ENCODE measurements at regions not wholly inside any gene's neighbourhood (a gene's known extent, or its start where the extent isn't known, plus 50 kb on each side); places are given as distances from the start of the nearest gene placed in this dataset.

DNA sequence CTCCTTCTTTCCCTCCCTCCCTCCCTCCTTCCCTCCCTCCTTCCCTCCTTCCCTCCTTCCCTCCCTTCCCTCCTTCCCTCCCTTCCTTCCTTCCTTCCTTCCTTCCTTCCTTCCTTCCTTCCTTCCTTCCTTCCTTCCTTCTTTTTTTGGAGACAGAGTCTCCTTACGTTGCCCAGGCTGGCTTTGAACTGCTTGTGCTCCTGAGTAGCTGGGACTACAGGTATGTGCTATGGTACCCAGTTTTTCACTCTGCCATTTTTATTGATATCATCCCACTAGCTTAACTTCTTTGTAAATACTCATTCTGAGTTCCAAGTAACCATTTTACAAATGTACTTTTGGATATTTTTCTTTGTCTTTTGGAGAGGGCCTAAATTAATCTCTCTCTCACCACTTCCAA is 336.8 kb upstream of the DDI1 start:
- Mint-ChIP-seq H3K4me3 (ENCODE audit: unreplicated experiment) (no peak overlapping the region), H3K36me3 (ENCODE audit: low read depth, unreplicated experiment) (no peaks in the 10 kb centered on the region), H3K9me3 (ENCODE audit: unreplicated experiment) (peaks cover 5% of the 10 kb centered on the region), H3K27ac (ENCODE audit: unreplicated experiment) (no peak overlapping the region), H3K4me1 (ENCODE audit: low read depth, unreplicated experiment) (peaks cover 16% of the 10 kb centered on the region), H3K27me3 (ENCODE audit: low read depth, unreplicated experiment) (no peaks in the 10 kb centered on the region)
- Histone ChIP-seq H2AFZ (ENCODE audit: low read depth, low read length) (no peak overlapping the region), H3K79me2 (ENCODE audit: insufficient read depth, low read length) (no peaks in the 10 kb centered on the region), H3K9me3 (ENCODE audit: insufficient read depth, low read depth, low read length) (no peaks in the 10 kb centered on the region), H3K27me3 (ENCODE audit: insufficient read depth, low read length) (no peaks in the 10 kb centered on the region), H4K20me1 (ENCODE audit: insufficient read depth, low read length) (no peaks in the 10 kb centered on the region), H3K4me2 (ENCODE audit: low read length) (no peak overlapping the region), H3K9ac (ENCODE audit: low read length) (no peak overlapping the region), H3K4me1 (ENCODE audit: insufficient read depth, low read length) (peaks cover 4% of the 10 kb centered on the region), H3K27ac (ENCODE audit: low read depth, low read length) (no peak overlapping the region), H3K4me3 (ENCODE audit: insufficient read depth, low read depth, low read length) (no peak overlapping the region), H3K36me3 (ENCODE audit: insufficient read depth, low read length) (no peaks in the 10 kb centered on the region)
- FAIRE-seq, result no peak
- DNase-seq (ENCODE audit: low read depth), result no peak
- TF ChIP-seq EZH2 (IDR thresholded peaks at IDR 0.05; ENCODE audit: insufficient read depth, low read length), result no peak
- TF ChIP-seq, protein P1, sequence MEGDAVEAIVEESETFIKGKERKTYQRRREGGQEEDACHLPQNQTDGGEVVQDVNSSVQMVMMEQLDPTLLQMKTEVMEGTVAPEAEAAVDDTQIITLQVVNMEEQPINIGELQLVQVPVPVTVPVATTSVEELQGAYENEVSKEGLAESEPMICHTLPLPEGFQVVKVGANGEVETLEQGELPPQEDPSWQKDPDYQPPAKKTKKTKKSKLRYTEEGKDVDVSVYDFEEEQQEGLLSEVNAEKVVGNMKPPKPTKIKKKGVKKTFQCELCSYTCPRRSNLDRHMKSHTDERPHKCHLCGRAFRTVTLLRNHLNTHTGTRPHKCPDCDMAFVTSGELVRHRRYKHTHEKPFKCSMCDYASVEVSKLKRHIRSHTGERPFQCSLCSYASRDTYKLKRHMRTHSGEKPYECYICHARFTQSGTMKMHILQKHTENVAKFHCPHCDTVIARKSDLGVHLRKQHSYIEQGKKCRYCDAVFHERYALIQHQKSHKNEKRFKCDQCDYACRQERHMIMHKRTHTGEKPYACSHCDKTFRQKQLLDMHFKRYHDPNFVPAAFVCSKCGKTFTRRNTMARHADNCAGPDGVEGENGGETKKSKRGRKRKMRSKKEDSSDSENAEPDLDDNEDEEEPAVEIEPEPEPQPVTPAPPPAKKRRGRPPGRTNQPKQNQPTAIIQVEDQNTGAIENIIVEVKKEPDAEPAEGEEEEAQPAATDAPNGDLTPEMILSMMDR (IDR thresholded peaks at IDR 0.05; ENCODE audit: insufficient read depth, low read depth, low read length), result no peak

GRCh38 chr11:103700622-103701021 is 335.8 kb upstream of the DDI1 start:
- Mint-ChIP-seq H3K36me3 (ENCODE audit: low read depth, unreplicated experiment) (no peaks in the 10 kb centered on the region), H3K4me3 (ENCODE audit: unreplicated experiment) (no peak overlapping the region), H3K27ac (ENCODE audit: unreplicated experiment) (peak overlapping the region; percentile 7), H3K4me1 (ENCODE audit: low read depth, unreplicated experiment) (peaks cover 16% of the 10 kb centered on the region), H3K27me3 (ENCODE audit: low read depth, unreplicated experiment) (no peaks in the 10 kb centered on the region), H3K9me3 (ENCODE audit: unreplicated experiment) (peaks cover 5% of the 10 kb centered on the region)
- Histone ChIP-seq H3K4me1 (ENCODE audit: insufficient read depth, low read length) (peaks cover 4% of the 10 kb centered on the region), H3K27me3 (ENCODE audit: insufficient read depth, low read length) (no peaks in the 10 kb centered on the region), H3K9me3 (ENCODE audit: insufficient read depth, low read depth, low read length) (no peaks in the 10 kb centered on the region), H3K27ac (ENCODE audit: low read depth, low read length) (no peak overlapping the region), H3K4me2 (ENCODE audit: low read length) (no peak overlapping the region), H3K79me2 (ENCODE audit: insufficient read depth, low read length) (no peaks in the 10 kb centered on the region), H3K4me3 (ENCODE audit: insufficient read depth, low read depth, low read length) (no peak overlapping the region), H4K20me1 (ENCODE audit: insufficient read depth, low read length) (no peaks in the 10 kb centered on the region), H3K9ac (ENCODE audit: low read length) (no peak overlapping the region), H3K36me3 (ENCODE audit: insufficient read depth, low read length) (no peaks in the 10 kb centered on the region), H2AFZ (ENCODE audit: low read depth, low read length) (no peak overlapping the region)
- DNase-seq (ENCODE audit: low read depth), result peak; percentile 77
- TF ChIP-seq EZH2 (IDR thresholded peaks at IDR 0.05; ENCODE audit: insufficient read depth, low read length), result no peak
- TF ChIP-seq, protein P1 (IDR thresholded peaks at IDR 0.05; ENCODE audit: insufficient read depth, low read depth, low read length), result no peak
- FAIRE-seq, result peak; percentile 63

DNA sequence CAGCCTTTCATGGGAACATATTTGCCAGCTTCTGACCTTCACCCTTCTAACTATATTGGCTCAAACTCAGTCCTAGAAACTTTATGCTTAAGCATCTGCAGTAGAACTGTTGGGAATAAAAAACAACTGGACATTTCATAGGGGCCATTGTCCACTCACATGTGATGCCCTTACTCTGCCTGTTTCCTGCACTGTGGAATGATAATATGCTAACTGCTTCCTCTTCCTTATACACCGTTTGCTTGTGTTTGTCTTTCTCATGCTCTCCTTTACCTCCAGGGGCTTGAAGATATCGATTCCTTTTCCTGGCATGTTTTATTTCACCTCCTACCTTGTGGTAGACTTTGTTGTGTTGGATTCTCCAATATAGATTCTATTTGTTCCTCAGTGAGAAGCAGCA is 333.0 kb upstream of the DDI1 start:
- no peak overlapping the region for H3K4me3 ChIP-seq (ENCODE audit: insufficient read depth, low read depth, low read length)
- Mint-ChIP-seq H3K27me3 (ENCODE audit: low read depth, unreplicated experiment) (no peaks in the 10 kb centered on the region), H3K9me3 (ENCODE audit: unreplicated experiment) (no peaks in the 10 kb centered on the region), H3K4me1 (ENCODE audit: low read depth, unreplicated experiment) (peaks cover 16% of the 10 kb centered on the region), H3K4me3 (ENCODE audit: unreplicated experiment) (no peak overlapping the region), H3K27ac (ENCODE audit: unreplicated experiment) (no peak overlapping the region), H3K36me3 (ENCODE audit: low read depth, unreplicated experiment) (no peaks in the 10 kb centered on the region)
- peaks cover 4% of the 10 kb centered on the region for H3K4me1 ChIP-seq (ENCODE audit: insufficient read depth, low read length)
- no peaks in the 10 kb centered on the region for H3K9me3 ChIP-seq (ENCODE audit: insufficient read depth, low read depth, low read length)
- TF ChIP-seq, protein P1 (IDR thresholded peaks at IDR 0.05; ENCODE audit: insufficient read depth, low read depth, low read length), result no peak
- TF ChIP-seq EZH2 (IDR thresholded peaks at IDR 0.05; ENCODE audit: insufficient read depth, low read length), result no peak
- no peaks in the 10 kb centered on the region for H3K27me3 ChIP-seq (ENCODE audit: insufficient read depth, low read length)
- no peak overlapping the region for H3K9ac ChIP-seq (ENCODE audit: low read length)
- H3K4me2 ChIP-seq (ENCODE audit: low read length), result no peak overlapping the region
- no peak overlapping the region for H2AFZ ChIP-seq (ENCODE audit: low read depth, low read length)
- H4K20me1 ChIP-seq (ENCODE audit: insufficient read depth, low read length), result no peaks in the 10 kb centered on the region
- DNase-seq (ENCODE audit: low read depth) (no peak), FAIRE-seq (no peak)
- H3K27ac ChIP-seq (ENCODE audit: low read depth, low read length), result no peak overlapping the region
- no peaks in the 10 kb centered on the region for H3K79me2 ChIP-seq (ENCODE audit: insufficient read depth, low read length)
- H3K36me3 ChIP-seq (ENCODE audit: insufficient read depth, low read length), result no peaks in the 10 kb centered on the region
